GM19463 (cell line): ENCODE measurements at regions not wholly inside any gene's neighbourhood (a gene's known extent, or its start where the extent isn't known, plus 50 kb on each side); places are given as distances from the start of the nearest gene placed in this dataset.

ENCODE experiments used
- ATAC-seq: cut with Tn5 transposase; IDR thresholded peaks from one replicate; pipeline ENCODE4 v1.9.1; 2021; ENCODE audit warnings: mild to moderate bottlenecking, moderate library complexity; ENCODE audit not compliant: unreplicated experiment

DNA sequence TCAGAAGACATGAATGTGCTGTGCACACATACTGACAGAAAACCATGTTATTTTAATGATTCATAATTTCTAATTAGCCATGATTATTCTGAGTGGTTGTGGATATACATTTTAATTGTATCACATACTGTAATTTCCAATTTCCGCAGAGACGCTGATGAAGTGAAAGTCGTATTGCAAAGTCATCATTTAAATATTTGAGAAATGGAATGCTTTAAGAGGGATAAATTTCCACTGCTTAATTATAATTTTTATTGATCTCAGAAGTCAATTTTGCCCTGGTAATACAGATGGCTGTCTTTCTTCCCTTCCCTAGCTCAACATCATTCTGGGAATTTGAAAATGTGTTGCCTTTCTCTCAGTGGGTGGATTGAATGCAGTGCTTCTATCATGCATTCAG lies 819.3 kb downstream of the ROBO2 start:
- ATAC-seq: no peak

- ATAC-seq: no peak
These were observed 828.8 kb downstream of the ROBO2 start for GRCh38 chr3:77868725-77869124.

DNA sequence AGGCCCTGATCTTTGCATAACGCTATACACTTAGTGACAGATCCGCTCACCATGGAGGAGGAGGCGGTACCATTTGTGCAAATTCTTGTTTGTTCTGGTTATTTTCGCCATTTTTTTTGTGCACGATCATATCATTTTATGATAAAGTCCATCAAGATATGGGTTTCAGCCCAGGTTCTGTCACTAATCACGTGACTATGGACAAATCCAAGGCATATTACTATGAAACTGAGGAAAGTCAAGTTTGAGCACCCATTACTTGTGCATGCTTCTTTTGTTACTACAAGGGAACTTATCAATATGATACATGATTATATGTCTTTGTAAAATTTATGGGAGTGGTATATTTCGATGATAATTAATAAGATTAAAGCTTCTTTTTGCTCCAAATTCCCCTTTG lies 829.5 kb downstream of the ROBO2 start:
- no peak for ATAC-seq

- no peak for ATAC-seq
These were observed 831.5 kb downstream of the ROBO2 start for GRCh38 chr3:77871436-77871835.

DNA sequence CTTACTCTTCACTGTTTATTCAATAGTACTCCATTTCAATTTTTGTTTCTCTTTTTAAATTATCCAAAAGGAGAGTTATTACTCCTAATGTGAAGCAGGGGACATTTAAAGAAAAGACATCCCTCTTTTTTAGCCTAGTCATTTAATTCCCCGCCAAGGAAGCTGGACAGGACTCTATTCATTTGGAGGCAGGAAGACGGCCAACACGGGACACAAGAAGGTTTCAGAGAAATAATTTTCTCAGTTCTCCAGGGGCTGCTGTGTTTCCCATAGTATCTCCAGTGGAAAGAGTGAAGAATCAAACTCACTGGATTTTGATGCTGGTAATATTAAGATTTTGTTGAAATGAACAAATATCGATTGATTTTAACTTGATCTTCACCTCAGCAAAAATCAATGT lies 833.7 kb downstream of the ROBO2 start:
- ATAC-seq: no peak

- ATAC-seq: no peak
These were observed 845.5 kb downstream of the ROBO2 start for GRCh38 chr3:77885381-77885780.

DNA sequence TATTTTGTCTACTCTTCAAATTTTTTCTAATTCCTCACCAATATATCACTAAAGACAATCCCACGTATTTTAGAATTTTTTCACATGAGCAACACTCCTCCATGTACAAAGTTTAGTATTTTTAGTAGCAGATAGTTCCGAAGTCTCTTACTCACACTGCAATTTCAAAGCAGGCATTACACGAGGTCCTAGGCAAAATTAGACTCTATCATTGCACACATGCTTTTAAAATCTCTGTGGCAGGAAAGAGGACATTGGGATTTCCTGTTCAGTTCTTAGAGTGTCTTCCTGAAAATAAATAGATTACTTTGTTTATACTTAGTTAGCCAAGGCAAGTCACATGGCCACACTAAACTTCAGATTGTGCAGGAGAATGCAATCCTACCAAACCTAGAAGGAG lies 847.7 kb downstream of the ROBO2 start:
- no peak for ATAC-seq

DNA sequence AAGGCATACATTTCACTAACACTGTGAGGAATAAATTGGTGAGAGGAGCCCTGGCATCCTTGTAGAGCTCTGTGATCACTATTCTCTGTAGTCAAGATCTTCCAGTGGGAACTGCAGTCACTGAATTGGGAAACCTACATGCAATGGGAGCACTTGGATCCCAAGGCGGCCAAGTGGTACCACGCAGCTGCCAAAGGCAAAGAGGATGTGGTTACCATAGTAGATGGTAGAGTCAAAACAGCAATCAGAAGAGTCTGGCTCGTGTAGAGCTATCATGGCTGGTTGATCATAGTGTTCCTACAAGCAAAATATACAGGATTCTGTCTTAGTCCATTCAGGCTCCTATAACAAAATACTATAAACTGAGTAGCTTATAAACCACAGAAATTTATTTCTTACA lies 849.7 kb downstream of the ROBO2 start:
- ATAC-seq: no peak

DNA sequence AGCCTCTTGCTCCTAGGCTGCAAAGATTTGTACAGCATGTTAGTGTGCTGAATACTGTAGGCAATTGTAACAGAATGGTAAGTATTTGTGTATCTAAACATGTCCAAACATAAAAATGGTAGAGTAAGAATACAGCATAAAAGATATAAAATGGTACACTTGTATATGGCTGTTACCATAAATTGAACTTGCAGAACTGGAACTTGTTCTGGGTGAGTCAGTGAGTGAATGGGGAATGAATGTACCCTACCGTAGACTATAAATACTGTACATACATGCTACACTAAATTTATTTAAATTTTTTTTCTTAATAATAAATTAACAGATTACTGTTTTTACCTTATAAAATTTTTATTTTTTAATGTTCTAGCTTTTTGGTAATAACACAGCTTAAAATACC lies 858.7 kb downstream of the ROBO2 start:
- no peak for ATAC-seq

GRCh38 chr3:77902675-77903074 lies 862.8 kb downstream of the ROBO2 start:
- no peak for ATAC-seq

GRCh38 chr3:77906102-77906709 lies 866.3 kb downstream of the ROBO2 start:
- no peak for ATAC-seq

DNA sequence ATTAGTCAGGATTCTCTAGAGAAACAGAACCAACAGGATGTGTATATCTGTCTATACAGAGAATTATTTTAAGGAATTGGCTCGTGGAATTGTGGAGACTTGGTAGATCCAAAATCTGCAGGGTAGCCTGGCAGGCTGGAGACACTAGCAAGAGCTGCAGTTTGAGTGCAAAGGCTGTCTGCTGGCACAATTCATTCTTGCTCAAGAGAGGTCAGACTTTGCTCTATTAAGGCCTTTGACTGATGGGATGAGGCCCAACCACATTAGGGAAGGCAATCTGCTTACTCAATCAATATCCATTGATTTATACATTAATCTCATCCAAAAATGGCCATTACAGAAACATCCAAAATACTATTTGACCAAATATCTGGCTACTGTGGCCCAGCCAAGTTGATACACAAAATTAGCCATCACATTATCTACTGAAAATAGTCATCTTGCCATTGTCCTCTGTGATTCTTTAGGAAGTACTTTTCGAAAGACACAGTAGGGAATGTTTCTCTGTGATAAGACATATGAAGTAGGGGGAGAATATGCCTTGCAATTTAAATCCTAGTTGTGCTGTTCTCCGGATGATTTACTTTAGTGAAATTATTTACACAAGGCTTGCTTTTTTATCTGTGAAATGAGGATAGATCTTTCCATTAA lies 873.8 kb downstream of the ROBO2 start:
- ATAC-seq: no peak

- no peak for ATAC-seq
These were observed 875.4 kb downstream of the ROBO2 start for GRCh38 chr3:77915336-77915735.

DNA sequence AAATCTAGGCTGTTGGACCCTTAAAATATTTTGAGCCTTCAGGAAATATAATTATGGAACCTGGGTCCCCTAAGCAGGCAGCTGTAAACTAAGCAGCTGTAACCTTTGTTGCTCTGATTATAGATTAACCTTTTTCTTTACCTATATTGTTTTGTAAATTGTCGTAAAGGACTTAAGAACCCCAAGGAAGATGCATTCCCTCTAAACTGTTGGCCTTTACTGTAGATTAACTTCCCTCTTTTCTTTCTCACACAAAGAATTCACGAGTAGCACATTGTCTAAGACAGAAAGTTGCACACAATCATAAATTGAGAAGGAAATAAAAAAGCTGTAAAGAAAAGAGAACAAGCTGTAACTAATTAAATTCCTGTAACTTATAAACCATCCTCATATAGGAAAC lies 877.3 kb downstream of the ROBO2 start:
- no peak for ATAC-seq

GRCh38 chr3:77919244-77919643 lies 879.3 kb downstream of the ROBO2 start:
- ATAC-seq: no peak

DNA sequence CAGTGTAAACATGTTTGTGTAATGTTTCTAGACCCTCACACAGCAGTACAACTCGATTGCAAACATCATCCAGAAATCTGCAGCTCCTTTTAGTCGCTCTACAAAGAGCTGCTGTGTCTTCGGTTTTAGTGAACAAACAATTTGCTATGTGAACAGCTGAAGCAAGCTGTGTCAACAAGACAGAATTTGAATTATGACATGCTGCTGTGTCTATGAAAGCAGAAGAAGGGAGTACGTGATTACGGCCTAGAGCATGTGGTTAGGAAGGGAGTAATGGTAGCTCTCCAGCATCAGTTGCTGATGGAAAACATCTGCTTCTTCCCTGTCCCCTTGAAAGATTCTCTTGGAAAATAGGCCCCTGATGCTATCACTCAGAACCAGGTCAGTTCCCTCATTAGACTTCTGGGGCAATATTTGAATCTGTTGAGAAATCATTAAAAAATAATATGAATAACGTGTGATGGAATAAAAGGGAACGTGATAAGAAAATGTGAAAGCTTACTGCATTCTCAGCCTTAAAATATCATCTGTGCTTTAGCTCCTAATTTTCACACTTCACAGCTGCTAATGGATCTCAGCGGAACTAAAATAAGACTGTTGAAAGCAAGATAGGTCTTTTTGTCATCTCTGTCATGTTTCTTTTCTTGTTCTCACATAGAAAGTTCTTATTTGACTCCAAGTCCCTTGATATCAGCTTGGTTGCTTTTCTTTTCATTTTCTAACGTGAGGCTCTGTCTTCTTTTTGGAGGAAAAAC lies 891.5 kb downstream of the ROBO2 start:
- no peak for ATAC-seq

GRCh38 chr3:77932926-77933325 lies 893.0 kb downstream of the ROBO2 start:
- no peak for ATAC-seq

DNA sequence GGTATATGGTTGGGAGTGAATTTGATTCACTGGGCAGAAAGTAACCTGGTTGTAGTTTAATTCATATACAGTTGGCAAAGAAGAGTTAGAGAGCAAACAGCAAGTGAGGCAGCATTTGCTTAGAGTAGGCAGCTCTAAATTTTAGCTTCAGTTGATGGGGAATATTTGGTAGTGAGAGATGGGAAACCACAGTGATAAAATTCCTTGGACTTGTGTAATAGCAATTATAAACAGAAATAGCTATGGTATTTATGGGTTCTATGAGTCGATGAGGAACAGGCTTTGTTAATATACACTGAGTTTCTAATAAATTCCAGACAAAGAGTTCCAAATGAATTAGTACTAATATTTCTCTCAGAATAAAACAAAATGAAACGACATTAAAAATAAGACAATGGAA lies 894.0 kb downstream of the ROBO2 start:
- ATAC-seq: no peak

- no peak for ATAC-seq
These were observed 895.5 kb downstream of the ROBO2 start for GRCh38 chr3:77935418-77935817.

DNA sequence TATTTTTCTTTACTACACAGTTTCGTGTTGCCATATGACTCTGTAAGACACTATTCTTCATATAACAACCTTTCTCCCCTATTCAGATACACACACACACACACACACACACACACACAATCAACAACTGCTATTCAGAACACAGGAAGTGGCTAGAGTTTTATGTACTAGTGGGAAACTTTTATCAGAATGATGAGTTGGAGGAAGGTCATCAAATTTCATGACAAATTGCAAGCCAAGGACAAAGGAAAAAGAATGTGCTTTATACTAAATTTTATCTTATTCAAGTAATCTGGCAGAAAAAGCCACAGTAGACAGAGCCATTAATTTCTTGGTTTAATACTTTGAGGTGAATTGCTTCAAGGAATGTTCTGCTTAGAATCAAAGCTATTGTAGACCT lies 899.8 kb downstream of the ROBO2 start:
- ATAC-seq: no peak

- no peak for ATAC-seq
These were observed 903.7 kb downstream of the ROBO2 start for GRCh38 chr3:77943598-77943997.

- no peak for ATAC-seq
These were observed 905.4 kb downstream of the ROBO2 start for GRCh38 chr3:77945320-77945719.
